Activated CD8-positive, alpha-beta memory T cell treated with anti-CD3 and anti-CD28 coated beads, Interleukin-2, amount 50 U/mL, for 24 hours (primary cell): ENCODE measurements at regions not wholly inside any gene's neighbourhood (a gene's known extent, or its start where the extent isn't known, plus 50 kb on each side); places are given as distances from the start of the nearest gene placed in this dataset.

ENCODE experiments used
- DNase-seq: peaks from one replicate; pipeline ENCODE4 v3.0.0-alpha.2; 2020; ENCODE audit errors: extremely low read depth

DNA sequence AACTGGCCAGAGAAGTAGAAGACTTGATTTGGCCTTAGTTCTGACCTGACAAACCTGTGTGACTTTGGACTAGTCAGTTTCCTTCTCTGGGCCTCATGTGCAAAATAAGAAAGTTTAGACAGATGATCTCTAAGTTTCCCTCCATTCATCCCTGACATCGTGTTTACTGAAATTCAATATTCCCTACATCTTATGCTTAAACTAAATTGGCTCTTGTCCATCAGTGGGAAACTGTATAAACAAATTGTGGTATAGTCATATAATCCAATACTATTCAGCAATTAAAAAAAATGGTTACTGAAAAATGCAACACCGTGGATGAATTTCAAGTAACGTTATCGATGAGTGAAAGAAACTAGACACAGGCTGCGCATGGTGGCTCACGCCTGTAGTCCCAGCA is 64.4 kb upstream of the HRH1 start:
- no peak for DNase-seq

GRCh38 chr3:11090551-11090950 is 63.7 kb upstream of the HRH1 start:
- DNase-seq = no peak

GRCh38 chr3:11091088-11091590 is 63.2 kb upstream of the HRH1 start:
- DNase-seq = no peak

- no peak for DNase-seq
Measured at GRCh38 chr3:11091791-11092190, 62.5 kb upstream of the HRH1 start.

DNA sequence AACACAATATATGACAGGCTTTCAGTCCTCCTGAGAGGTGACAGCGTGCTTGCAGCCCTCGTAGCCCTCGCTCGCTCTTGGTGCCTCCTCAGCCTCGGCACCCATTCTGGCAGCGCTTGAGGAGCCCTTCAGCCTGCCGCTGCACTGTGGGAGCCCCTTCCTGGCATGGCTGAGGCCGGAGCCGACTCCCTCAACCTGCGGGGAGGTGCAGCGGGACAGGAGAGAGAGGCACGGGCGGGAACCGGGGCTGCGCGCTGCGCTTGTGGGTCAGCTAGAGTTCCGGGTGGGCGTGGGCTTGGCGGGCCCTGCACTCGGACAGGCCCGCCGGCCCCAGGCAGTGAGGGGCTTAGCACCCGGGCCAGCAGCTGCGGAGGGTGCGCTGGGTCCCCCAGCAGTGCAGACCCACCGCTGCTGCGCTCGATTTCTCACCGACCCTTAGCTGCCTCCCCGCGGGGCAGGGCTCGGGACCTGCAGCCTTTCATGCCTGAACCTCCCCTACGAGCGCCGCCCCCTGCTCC is 60.4 kb upstream of the HRH1 start:
- no peak for DNase-seq

- DNase-seq = no peak
Measured at GRCh38 chr3:11095932-11096265, 58.4 kb upstream of the HRH1 start.

GRCh38 chr3:11096266-11097139 is 57.8 kb upstream of the HRH1 start:
- peak; percentile 49 for DNase-seq

GRCh38 chr3:11099306-11099705 is 55.0 kb upstream of the HRH1 start:
- no peak for DNase-seq
